DND-41 (cell line): ENCODE measurements at regions not wholly inside any gene's neighbourhood (a gene's known extent, or its start where the extent isn't known, plus 50 kb on each side); places are given as distances from the start of the nearest gene placed in this dataset.

Source experiments
- ATAC-seq: fragments of 200-7000 bp; cut with Tn5 transposase; 3 replicates; pipeline ENCODE4 v1.9.1; 2021; ENCODE audit warnings: low read depth; ENCODE audit not compliant: insufficient read depth
- DNase-seq: peaks from one replicate; pipeline ENCODE4 v3.0.0-alpha.2; 2020
- H2AFZ ChIP-seq: 2 replicates; pipeline ENCODE4 v1.6.0; 2012; ENCODE audit warnings: low read depth, low read length
- H3K27ac ChIP-seq: 2 replicates; pipeline ENCODE4 v1.5.1; 2012; ENCODE audit warnings: low read length, inconsistent platforms
- H3K27me3 ChIP-seq: fragments of 200-600 bp; sonication (generic); 2 replicates; pipeline ENCODE4 v1.6.0; 2012; ENCODE audit warnings: low read length, mild to moderate bottlenecking, inconsistent platforms; ENCODE audit not compliant: insufficient read depth, poor library complexity
- H3K36me3 ChIP-seq: 2 replicates; pipeline ENCODE4 v1.5.1; 2012; ENCODE audit warnings: low read length, inconsistent platforms; ENCODE audit not compliant: insufficient read depth
- H3K4me1 ChIP-seq: 2 replicates; pipeline ENCODE4 v1.5.1; 2012; ENCODE audit warnings: mild to moderate bottlenecking, low read length; ENCODE audit not compliant: insufficient read depth
- H3K4me2 ChIP-seq: 2 replicates; pipeline ENCODE4 v1.6.0; 2012; ENCODE audit warnings: mild to moderate bottlenecking, moderate library complexity, low read length, inconsistent platforms; ENCODE audit not compliant: insufficient read depth
- H3K4me3 ChIP-seq, 2 experiments: fragments of 200-600 bp in 1 of 2; shearing (Covaris generic) in 1 of 2; 2 replicates each; pipeline ENCODE4 v1.5.1; 2012 to 2016; ENCODE audit warnings: inconsistent platforms in 2 of 2, low read length in 2 of 2, mild to moderate bottlenecking in 2 of 2, low read depth in 1 of 2, moderate library complexity in 1 of 2
- H3K79me2 ChIP-seq: 2 replicates; pipeline ENCODE4 v1.6.0; 2012; ENCODE audit warnings: low read length, inconsistent platforms; ENCODE audit not compliant: insufficient read depth
- H3K9ac ChIP-seq: 2 replicates; pipeline ENCODE4 v1.6.0; 2012; ENCODE audit warnings: low read depth, mild to moderate bottlenecking, inconsistent platforms, low read length, moderate library complexity
- H3K9me3 ChIP-seq: 2 replicates; pipeline ENCODE4 v1.5.1; 2012; ENCODE audit warnings: low read length, moderate library complexity, mild to moderate bottlenecking, inconsistent platforms; ENCODE audit not compliant: insufficient read depth, severe bottlenecking
- H4K20me1 ChIP-seq: 2 replicates; pipeline ENCODE4 v1.6.0; 2012; ENCODE audit warnings: low read length; ENCODE audit not compliant: insufficient read depth
- EZH2 ChIP-seq: IDR thresholded peaks from 3 replicates; pipeline ENCODE4 v1.6.1; 2012; ENCODE audit warnings: borderline replicate concordance, low read depth, mild to moderate bottlenecking, moderate library complexity, low read length, inconsistent platforms; ENCODE audit not compliant: severe bottlenecking
- TF ChIP-seq, protein P1 (sequence below): IDR thresholded peaks from 2 replicates; pipeline ENCODE4 v1.5.1; 2012; ENCODE audit warnings: borderline replicate concordance, low read length, moderate library complexity, mild to moderate bottlenecking; ENCODE audit not compliant: poor library complexity, severe bottlenecking; ENCODE audit errors: extremely low read depth

DNA sequence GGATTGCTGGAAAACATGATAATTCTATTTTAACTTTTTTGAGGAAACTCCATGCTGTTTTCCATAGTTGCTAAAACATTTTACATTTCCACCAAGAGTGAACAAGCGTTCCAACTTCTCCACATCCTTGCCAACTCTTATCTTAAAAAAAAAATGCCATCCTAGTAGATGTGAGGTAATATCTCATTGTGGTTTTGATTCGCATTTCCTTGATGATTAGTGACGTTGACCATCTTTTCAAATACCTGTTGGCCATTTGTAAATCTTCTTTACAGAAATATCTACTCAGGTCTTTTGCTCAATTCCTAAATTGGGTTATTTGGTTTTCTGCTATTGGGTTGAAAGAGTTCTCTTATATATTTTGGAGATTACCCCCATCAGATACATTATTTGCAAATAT, 77.4 kb upstream of the CLDN14 start:
- ATAC-seq = no peak
- H3K4me1 ChIP-seq = no peaks in the 10 kb centered on the region

DNA sequence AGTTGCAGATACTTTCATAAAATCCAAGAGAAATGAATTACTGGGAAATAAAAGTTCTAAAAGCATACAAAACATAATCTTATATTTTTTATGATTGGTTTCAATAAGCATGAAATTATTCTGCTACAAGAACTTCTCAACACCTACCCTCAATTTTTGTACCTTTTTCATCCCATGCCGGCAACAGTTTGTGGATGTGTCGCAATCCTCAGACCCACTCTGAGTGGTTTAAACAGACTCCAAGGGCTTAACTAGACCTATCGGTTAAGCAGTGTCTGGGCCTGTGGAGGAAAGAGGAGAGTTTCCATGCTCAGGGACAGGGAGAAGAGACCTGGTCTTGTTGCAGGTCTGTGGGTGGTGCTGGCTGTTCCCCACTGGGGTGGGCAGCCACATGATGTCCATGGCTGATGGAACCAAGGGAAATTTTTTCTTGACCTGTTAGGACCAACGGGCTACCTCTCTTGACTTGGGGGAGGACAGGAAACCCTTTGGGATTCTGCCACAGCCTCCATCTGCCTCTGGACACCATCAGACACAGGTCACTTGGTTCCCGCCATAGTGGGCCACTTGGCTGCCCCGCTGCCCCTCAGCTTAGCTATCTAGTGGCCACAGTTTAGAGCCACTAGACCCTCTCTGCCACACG, 81.1 kb upstream of the CLDN14 start:
- no peak overlapping the region for H3K9ac ChIP-seq
- DNase-seq = no peak
- no peaks in the 10 kb centered on the region for H3K79me2 ChIP-seq
- no peaks in the 10 kb centered on the region for H3K9me3 ChIP-seq
- no peaks in the 10 kb centered on the region for H3K36me3 ChIP-seq
- H2AFZ ChIP-seq = no peak overlapping the region
- H3K4me1 ChIP-seq = no peaks in the 10 kb centered on the region
- no peak overlapping the region for H3K4me2 ChIP-seq
- no peak overlapping the region for H3K4me3 ChIP-seq
- ATAC-seq = no peak
- H3K27me3 ChIP-seq = no peaks in the 10 kb centered on the region
- no peak overlapping the region for H3K27ac ChIP-seq
- no peaks in the 10 kb centered on the region for H4K20me1 ChIP-seq
- TF ChIP-seq, protein P1, sequence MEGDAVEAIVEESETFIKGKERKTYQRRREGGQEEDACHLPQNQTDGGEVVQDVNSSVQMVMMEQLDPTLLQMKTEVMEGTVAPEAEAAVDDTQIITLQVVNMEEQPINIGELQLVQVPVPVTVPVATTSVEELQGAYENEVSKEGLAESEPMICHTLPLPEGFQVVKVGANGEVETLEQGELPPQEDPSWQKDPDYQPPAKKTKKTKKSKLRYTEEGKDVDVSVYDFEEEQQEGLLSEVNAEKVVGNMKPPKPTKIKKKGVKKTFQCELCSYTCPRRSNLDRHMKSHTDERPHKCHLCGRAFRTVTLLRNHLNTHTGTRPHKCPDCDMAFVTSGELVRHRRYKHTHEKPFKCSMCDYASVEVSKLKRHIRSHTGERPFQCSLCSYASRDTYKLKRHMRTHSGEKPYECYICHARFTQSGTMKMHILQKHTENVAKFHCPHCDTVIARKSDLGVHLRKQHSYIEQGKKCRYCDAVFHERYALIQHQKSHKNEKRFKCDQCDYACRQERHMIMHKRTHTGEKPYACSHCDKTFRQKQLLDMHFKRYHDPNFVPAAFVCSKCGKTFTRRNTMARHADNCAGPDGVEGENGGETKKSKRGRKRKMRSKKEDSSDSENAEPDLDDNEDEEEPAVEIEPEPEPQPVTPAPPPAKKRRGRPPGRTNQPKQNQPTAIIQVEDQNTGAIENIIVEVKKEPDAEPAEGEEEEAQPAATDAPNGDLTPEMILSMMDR = no peak
- no peak for TF ChIP-seq EZH2

More for the DNA sequence above, 77.4 kb upstream of the CLDN14 start:
- Histone ChIP-seq H3K36me3 (no peaks in the 10 kb centered on the region), H3K9me3 (no peaks in the 10 kb centered on the region), H3K79me2 (no peaks in the 10 kb centered on the region), H4K20me1 (no peaks in the 10 kb centered on the region), H3K4me3 (no peak overlapping the region), H3K9ac (no peak overlapping the region), H2AFZ (no peak overlapping the region), H3K4me2 (no peak overlapping the region), H3K27ac (no peak overlapping the region), H3K27me3 (no peaks in the 10 kb centered on the region)
- DNase-seq = no peak
- TF ChIP-seq EZH2 = no peak
- TF ChIP-seq, protein P1 = no peak

DNA sequence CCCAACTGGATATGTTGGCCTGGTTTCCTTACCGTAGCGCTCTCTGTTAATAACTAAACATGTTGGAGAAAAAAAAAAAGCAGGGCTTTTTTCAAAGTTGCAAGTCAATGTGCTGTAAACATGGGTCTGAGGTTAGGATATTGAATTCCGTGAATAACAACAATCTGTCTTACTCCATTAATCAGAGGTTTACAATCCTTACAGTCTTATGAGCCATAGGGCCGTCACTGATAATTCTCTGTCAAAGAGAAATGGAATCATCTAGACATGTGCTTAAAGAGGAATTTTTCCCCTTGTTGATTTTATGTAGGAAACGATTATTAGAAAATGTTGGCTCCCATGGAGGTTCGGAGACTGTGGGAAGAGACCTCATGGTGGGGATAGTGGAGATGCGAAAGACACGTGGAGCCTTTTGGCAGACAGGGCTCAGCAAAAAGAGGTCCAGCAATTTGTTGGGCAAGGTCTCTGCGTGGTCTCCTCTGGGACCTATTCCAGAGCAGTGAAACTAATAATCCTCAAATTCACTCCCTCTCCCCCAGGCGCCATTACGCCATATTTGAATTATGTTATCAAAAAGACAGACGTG, 83.5 kb upstream of the CLDN14 start:
- Histone ChIP-seq H3K27ac (no peak overlapping the region), H2AFZ (no peak overlapping the region), H3K27me3 (peaks cover 6% of the 10 kb centered on the region), H3K79me2 (no peaks in the 10 kb centered on the region), H3K4me2 (no peak overlapping the region), H3K36me3 (no peaks in the 10 kb centered on the region), H4K20me1 (no peaks in the 10 kb centered on the region), H3K4me1 (no peaks in the 10 kb centered on the region), H3K4me3 (no peak overlapping the region), H3K9me3 (no peaks in the 10 kb centered on the region), H3K9ac (no peak overlapping the region)
- ATAC-seq (no peak), DNase-seq (no peak)
- TF ChIP-seq EZH2 = no peak
- TF ChIP-seq, protein P1 = no peak

DNA sequence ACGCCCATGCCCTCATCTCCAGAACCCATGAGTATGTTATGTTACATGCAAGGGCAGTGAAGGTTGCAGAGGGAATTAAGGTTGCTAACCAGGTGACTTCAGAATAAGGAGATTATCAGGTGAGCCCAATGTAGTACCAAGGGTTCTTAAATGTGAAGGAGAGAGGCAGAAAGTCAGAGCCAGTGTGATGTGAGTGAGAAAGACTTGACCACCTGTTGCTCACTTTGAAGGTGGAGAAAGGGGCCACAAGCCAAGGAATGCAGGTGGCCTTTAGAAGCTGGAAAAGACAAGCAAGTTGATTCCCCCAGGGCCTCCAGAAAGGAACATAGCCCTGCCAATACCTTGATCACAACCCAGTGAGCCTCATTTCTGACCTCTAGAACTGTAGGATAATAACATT, 84.7 kb upstream of the CLDN14 start:
- H3K27ac ChIP-seq = no peak overlapping the region
- no peak overlapping the region for H3K4me3 ChIP-seq
- H3K4me2 ChIP-seq = no peak overlapping the region
- no peaks in the 10 kb centered on the region for H4K20me1 ChIP-seq
- H3K9ac ChIP-seq = no peak overlapping the region
- TF ChIP-seq EZH2 = no peak
- TF ChIP-seq, protein P1 = no peak
- H3K36me3 ChIP-seq = no peaks in the 10 kb centered on the region
- no peak overlapping the region for H2AFZ ChIP-seq
- ATAC-seq (no peak), DNase-seq (no peak)
- no peaks in the 10 kb centered on the region for H3K4me1 ChIP-seq
- H3K27me3 ChIP-seq = peaks cover 6% of the 10 kb centered on the region
- no peaks in the 10 kb centered on the region for H3K9me3 ChIP-seq
- no peaks in the 10 kb centered on the region for H3K79me2 ChIP-seq
